ENCODE measurements at regions not wholly inside any gene's neighbourhood (a gene's known extent, or its start where the extent isn't known, plus 50 kb on each side); places are given as distances from the start of the nearest gene placed in this dataset.

GRCh38 chrX:82748906-82749505 lies 759.1 kb upstream of the POU3F4 start:
- peak; percentile 30 to 44 for DNase-seq (ENCODE audit: low read depth in 2 of 2)
- no peak overlapping the region for H3K4me3 ChIP-seq (replicated peaks in 1 of 4; ENCODE audit: control extremely low read depth in 1 of 4, insufficient read depth in 1 of 4, low read depth in 3 of 4, low read length in 4 of 4)
- H3K9ac ChIP-seq (ENCODE audit: insufficient read depth, low read length), result no peak overlapping the region
- H3K36me3 ChIP-seq (ENCODE audit: control insufficient read depth, insufficient read depth, low read length), result no peaks in the 10 kb centered on the region
- H3K9me3 ChIP-seq (ENCODE audit: control insufficient read depth, insufficient read depth, low read depth, low read length), result no peaks in the 10 kb centered on the region
- H3K27ac ChIP-seq (ENCODE audit: insufficient read depth, low read length), result no peak overlapping the region
- no peaks in the 10 kb centered on the region for H4K20me1 ChIP-seq (ENCODE audit: control insufficient read depth, extremely low read depth, insufficient read depth, low read length)
- H3K79me2 ChIP-seq (ENCODE audit: control insufficient read depth, insufficient read depth, low read length), result no peaks in the 10 kb centered on the region
- TF ChIP-seq EZH2 (IDR thresholded peaks at IDR 0.05; ENCODE audit: low read length, missing control alignments) (no peak), CTCF (conservative IDR thresholded peaks at IDR 0.05 in 1 of 2, IDR thresholded peaks at IDR 0.05 in 1 of 2; ENCODE audit: low read depth in 1 of 2, low read length in 2 of 2) (no peak)
- no peaks in the 10 kb centered on the region for H3K27me3 ChIP-seq (ENCODE audit: control insufficient read depth, insufficient read depth, low read length)
- H2AFZ ChIP-seq (ENCODE audit: low read length), result no peak overlapping the region
- no peaks in the 10 kb centered on the region for H3K4me1 ChIP-seq (ENCODE audit: control insufficient read depth, extremely low read depth, insufficient read depth, low read length)
- H3K4me2 ChIP-seq (ENCODE audit: extremely low read depth, insufficient read depth, low read length), result no peak overlapping the region

GRCh38 chrX:82756272-82756671 lies 751.8 kb upstream of the POU3F4 start:
- no peaks in the 10 kb centered on the region for H3K9me3 ChIP-seq (ENCODE audit: control insufficient read depth, insufficient read depth, low read depth, low read length)
- H3K4me2 ChIP-seq (ENCODE audit: extremely low read depth, insufficient read depth, low read length), result no peak overlapping the region

GRCh38 chrX:82757614-82758013 lies 750.5 kb upstream of the POU3F4 start:
- H3K4me2 ChIP-seq (ENCODE audit: extremely low read depth, insufficient read depth, low read length), result no peak overlapping the region
- H3K9me3 ChIP-seq (ENCODE audit: control insufficient read depth, insufficient read depth, low read depth, low read length), result no peaks in the 10 kb centered on the region
- TF ChIP-seq EZH2 (IDR thresholded peaks at IDR 0.05; ENCODE audit: low read length, missing control alignments) (no peak), CTCF (conservative IDR thresholded peaks at IDR 0.05 in 1 of 2, IDR thresholded peaks at IDR 0.05 in 1 of 2; ENCODE audit: low read depth in 1 of 2, low read length in 2 of 2) (no peak)
- no peaks in the 10 kb centered on the region for H3K36me3 ChIP-seq (ENCODE audit: control insufficient read depth, insufficient read depth, low read length)
- H3K27me3 ChIP-seq (ENCODE audit: control insufficient read depth, insufficient read depth, low read length), result no peaks in the 10 kb centered on the region
- no peak overlapping the region for H3K27ac ChIP-seq (ENCODE audit: insufficient read depth, low read length)
- peak overlapping the region in 1 of 4 experiments; percentile 39 for H3K4me3 ChIP-seq (replicated peaks in 1 of 4; ENCODE audit: control extremely low read depth in 1 of 4, insufficient read depth in 1 of 4, low read depth in 3 of 4, low read length in 4 of 4)
- no peaks in the 10 kb centered on the region for H4K20me1 ChIP-seq (ENCODE audit: control insufficient read depth, extremely low read depth, insufficient read depth, low read length)
- H3K79me2 ChIP-seq (ENCODE audit: control insufficient read depth, insufficient read depth, low read length), result no peaks in the 10 kb centered on the region
- DNase-seq (ENCODE audit: low read depth in 2 of 2), result peak; percentile 2 to 85
- H3K9ac ChIP-seq (ENCODE audit: insufficient read depth, low read length), result no peak overlapping the region
- no peaks in the 10 kb centered on the region for H3K4me1 ChIP-seq (ENCODE audit: control insufficient read depth, extremely low read depth, insufficient read depth, low read length)
- no peak overlapping the region for H2AFZ ChIP-seq (ENCODE audit: low read length)

More at GRCh38 chrX:82756272-82756671, 751.8 kb upstream of the POU3F4 start:
- Histone ChIP-seq H3K27me3 (ENCODE audit: control insufficient read depth, insufficient read depth, low read length) (no peaks in the 10 kb centered on the region), H4K20me1 (ENCODE audit: control insufficient read depth, extremely low read depth, insufficient read depth, low read length) (no peaks in the 10 kb centered on the region), H3K36me3 (ENCODE audit: control insufficient read depth, insufficient read depth, low read length) (no peaks in the 10 kb centered on the region), H3K27ac (ENCODE audit: insufficient read depth, low read length) (no peak overlapping the region), H3K4me3 (replicated peaks in 1 of 4; ENCODE audit: control extremely low read depth in 1 of 4, insufficient read depth in 1 of 4, low read depth in 3 of 4, low read length in 4 of 4) (no peak overlapping the region), H3K9ac (ENCODE audit: insufficient read depth, low read length) (no peak overlapping the region), H3K79me2 (ENCODE audit: control insufficient read depth, insufficient read depth, low read length) (no peaks in the 10 kb centered on the region), H3K4me1 (ENCODE audit: control insufficient read depth, extremely low read depth, insufficient read depth, low read length) (no peaks in the 10 kb centered on the region), H2AFZ (ENCODE audit: low read length) (no peak overlapping the region)
- TF ChIP-seq CTCF (conservative IDR thresholded peaks at IDR 0.05 in 1 of 2, IDR thresholded peaks at IDR 0.05 in 1 of 2; ENCODE audit: low read depth in 1 of 2, low read length in 2 of 2) (no peak), EZH2 (IDR thresholded peaks at IDR 0.05; ENCODE audit: low read length, missing control alignments) (no peak)
- DNase-seq (ENCODE audit: low read depth in 2 of 2), result no peak

All from fibroblast of lung (primary cell).